Keratinocyte (primary cell): ENCODE measurements at regions not wholly inside any gene's neighbourhood (a gene's known extent, or its start where the extent isn't known, plus 50 kb on each side); places are given as distances from the start of the nearest gene placed in this dataset.

Experiments
- EZH2 ChIP-seq: IDR thresholded peaks from one replicate; pipeline ENCODE4 v1.6.1; 2012; ENCODE audit warnings: inconsistent platforms, mild to moderate bottlenecking, low read length, moderate library complexity
- TF ChIP-seq, protein P1 (sequence below), 3 experiments: IDR thresholded peaks in 1 of 3; conservative IDR thresholded peaks in 1 of 3; optimal IDR thresholded peaks in 1 of 3; 2 replicates in 2 of 3; 3 replicates in 1 of 3; pipeline versions ENCODE3 to v1.5.1; 2011; ENCODE audit warnings: low read length in 3 of 3, mild to moderate bottlenecking in 3 of 3, moderate library complexity in 2 of 3, control low read depth in 1 of 3, inconsistent platforms in 1 of 3; ENCODE audit not compliant: insufficient read depth in 2 of 3; ENCODE audit errors: extremely low read depth in 1 of 3

- TF ChIP-seq, protein P1, sequence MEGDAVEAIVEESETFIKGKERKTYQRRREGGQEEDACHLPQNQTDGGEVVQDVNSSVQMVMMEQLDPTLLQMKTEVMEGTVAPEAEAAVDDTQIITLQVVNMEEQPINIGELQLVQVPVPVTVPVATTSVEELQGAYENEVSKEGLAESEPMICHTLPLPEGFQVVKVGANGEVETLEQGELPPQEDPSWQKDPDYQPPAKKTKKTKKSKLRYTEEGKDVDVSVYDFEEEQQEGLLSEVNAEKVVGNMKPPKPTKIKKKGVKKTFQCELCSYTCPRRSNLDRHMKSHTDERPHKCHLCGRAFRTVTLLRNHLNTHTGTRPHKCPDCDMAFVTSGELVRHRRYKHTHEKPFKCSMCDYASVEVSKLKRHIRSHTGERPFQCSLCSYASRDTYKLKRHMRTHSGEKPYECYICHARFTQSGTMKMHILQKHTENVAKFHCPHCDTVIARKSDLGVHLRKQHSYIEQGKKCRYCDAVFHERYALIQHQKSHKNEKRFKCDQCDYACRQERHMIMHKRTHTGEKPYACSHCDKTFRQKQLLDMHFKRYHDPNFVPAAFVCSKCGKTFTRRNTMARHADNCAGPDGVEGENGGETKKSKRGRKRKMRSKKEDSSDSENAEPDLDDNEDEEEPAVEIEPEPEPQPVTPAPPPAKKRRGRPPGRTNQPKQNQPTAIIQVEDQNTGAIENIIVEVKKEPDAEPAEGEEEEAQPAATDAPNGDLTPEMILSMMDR (optimal IDR thresholded peaks at IDR 0.05 in 1 of 3, IDR thresholded peaks at IDR 0.05 in 1 of 3, conservative IDR thresholded peaks at IDR 0.05 in 1 of 3; ENCODE audit: extremely low read depth in 1 of 3, insufficient read depth in 2 of 3, low read length in 3 of 3) = peak in 2 of 3 experiments; percentile 18 to 40
- TF ChIP-seq EZH2 = no peak
Observed at GRCh38 chrX:150146271-150146896, 208.1 kb upstream of the EOLA2 start.
